ENCODE measurements at regions not wholly inside any gene's neighbourhood (a gene's known extent, or its start where the extent isn't known, plus 50 kb on each side); places are given as distances from the start of the nearest gene placed in this dataset.
"Not testable (repeated sequence)": the region's sequence is repeated elsewhere in the genome, so short reads cannot be mapped to it uniquely, and the experiment has no call there.

DNA sequence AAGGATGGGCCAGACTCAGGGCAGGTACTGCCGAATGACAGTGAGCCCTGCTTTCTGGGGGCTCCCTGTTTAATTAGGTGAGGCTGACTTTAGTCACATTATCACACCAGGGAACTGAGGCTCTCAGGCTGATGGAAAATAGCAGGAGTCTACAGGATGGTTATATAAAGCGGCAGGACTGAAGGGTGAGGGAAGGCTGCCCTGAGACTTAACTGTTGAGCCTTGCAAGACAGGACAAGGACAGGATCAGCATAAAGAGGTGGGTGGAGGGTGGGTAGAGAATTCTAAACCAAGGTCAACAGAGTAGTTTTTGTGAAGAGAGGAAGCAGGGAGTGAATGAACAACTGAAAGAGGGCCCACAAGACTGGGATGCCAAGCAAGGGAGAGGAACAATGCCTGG is 330.1 kb downstream of the SPATA31A6 start:
- DNase-seq (ENCODE audit: low spot score); in situ Hi-C loops (cut with HindIII; ENCODE audit: low sequenced_read_pairs): not testable (repeated sequence)

DNA sequence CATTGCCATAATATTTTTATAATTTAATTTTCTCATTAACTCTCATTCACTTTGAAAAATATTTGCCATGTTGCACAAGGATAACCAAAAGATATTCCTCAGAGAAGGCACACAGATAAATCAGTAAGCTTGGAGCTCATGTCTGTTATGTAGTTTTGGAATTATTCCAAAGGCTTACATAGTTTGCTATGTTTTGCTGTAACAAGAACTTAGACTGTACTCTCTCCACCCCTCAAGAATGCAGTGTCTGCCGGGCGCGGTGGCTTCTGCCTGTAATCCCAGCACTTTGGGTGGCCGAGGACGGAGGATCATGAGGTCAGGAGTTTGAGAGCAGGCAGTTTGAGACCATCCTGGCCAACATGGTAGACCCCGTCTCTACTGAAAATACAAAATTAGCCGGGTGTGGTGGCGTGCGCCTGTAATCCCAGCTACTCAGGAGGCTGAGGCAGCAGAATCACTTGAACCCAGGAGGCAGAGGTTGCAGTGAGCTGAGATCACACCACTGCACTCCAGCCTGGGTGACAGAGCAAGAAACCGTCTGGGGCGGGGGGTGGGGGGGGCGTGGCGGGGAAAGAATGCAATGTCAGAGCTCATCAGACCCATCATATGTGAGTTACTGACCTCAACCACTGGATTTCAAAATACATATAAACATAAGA is 351.0 kb downstream of the SPATA31A6 start:
- in situ Hi-C loops (cut with HindIII; ENCODE audit: low sequenced_read_pairs); DNase-seq (ENCODE audit: low spot score): not testable (repeated sequence)

DNA sequence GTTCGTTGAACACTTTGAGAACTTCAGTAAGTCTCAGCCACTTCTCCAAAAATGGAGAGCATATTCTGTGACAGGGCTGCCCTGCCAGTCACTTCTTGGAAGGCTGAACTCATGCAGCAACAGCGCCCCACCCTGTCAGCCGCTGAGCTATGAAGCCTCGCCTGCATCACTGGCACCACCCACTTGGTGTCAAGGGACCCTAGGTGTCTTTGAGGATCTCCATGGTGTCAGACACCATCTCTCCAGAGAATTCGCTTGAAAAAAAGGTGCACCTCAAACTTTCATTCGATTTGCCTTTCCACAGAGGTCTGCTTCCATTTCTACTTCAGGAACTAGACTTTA is 351.5 kb downstream of the SPATA31A6 start:
- DNase-seq (ENCODE audit: low spot score); in situ Hi-C loops (cut with HindIII; ENCODE audit: low sequenced_read_pairs): not testable (repeated sequence)

DNA sequence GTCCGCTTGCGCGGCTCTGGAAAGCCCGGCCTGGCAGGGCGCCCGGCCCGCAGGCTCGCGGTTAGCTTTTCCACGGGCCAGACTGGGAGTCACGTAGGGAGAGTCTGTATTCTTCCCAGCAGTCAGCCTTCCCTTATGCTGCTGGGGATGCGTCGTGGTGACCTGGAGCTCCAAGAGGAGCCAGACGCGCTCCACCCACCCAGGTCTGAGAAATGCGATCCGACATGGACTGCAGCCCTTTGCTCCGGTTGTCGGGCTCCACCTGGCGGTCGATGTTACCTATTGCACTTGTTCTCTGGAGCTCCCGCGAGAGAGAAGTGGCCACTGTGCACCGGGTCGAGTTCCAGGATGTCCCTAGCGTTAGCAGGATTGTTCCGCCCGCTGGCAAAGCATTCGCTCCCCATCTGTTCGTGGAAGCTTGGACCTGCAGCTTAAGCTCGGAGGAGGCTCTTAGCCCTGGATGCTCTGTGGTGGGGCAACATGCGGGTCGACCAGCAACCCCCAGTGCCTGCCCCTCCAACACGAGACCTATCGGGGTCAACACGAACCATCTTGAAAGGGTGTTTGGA is 367.4 kb downstream of the SPATA31A6 start:
- DNase-seq (ENCODE audit: low spot score); in situ Hi-C loops (cut with HindIII; ENCODE audit: low sequenced_read_pairs): not testable (repeated sequence)

GRCh38 chr9:42568530-42568929 is 385.1 kb downstream of the SPATA31A6 start:
- in situ Hi-C loops (cut with HindIII; ENCODE audit: low sequenced_read_pairs); DNase-seq (ENCODE audit: low spot score): not testable (repeated sequence)

DNA sequence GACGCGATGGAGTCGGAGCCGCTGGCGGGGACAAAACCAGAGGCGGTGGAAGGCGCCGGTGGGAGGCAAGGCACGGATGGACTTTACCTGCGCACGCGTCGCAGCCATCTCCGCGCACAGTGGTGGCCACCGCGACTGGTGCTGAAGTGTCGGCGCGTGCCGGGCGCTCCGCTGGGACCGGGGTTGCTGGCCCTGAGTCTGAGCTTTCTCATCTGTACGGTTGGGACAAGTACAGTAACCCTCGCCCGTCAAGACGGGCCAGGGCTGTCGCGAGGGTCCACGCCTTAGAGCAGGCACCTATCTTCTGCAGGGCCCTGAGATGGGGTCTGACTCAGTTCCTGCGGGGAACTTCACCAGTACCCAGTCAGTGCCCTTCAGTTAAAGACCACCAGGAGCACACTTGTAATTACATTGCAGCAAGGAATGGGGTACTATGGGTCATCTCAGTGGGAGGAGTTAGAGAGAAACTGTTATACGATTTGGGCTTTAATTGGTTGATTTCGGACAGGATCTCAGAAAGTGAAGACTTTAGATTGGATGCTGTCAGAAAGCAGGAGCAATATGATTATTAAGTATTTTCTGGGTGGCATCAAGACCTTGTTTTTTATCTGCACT is 385.6 kb downstream of the SPATA31A6 start:
- in situ Hi-C loops (cut with HindIII; ENCODE audit: low sequenced_read_pairs); DNase-seq (ENCODE audit: low spot score): not testable (repeated sequence)

- in situ Hi-C loops (cut with HindIII; ENCODE audit: low sequenced_read_pairs); DNase-seq (ENCODE audit: low spot score): not testable (repeated sequence)
These were observed 394.4 kb downstream of the SPATA31A6 start for GRCh38 chr9:42577851-42578250.
